RWPE1 (cell line): ENCODE measurements at regions not wholly inside any gene's neighbourhood (a gene's known extent, or its start where the extent isn't known, plus 50 kb on each side); places are given as distances from the start of the nearest gene placed in this dataset.

Experiments used
- CTCF ChIA-PET: fragments of 350-600 bp; sonication (Branson Sonifier 250); formaldehyde crosslinking; extraction: SDS; loops from one replicate; lab custom pipeline; 2021; lab: Yijun Ruan, JAX
- POLR2A ChIA-PET: fragments of 400-600 bp; formaldehyde crosslinking; extraction: SDS; loops from one replicate; lab custom pipeline; 2020; ENCODE audit warnings: antibody characterized with exemption; ENCODE audit not compliant: low non-redundant PET; lab: Yijun Ruan, JAX
- DNase-seq: peaks from one replicate; pipeline ENCODE4 v3.0.0; 2012; ENCODE audit warnings: low spot score
- H3K27ac ChIP-seq: fragments of 450-650 bp; 2 replicates; pipeline ENCODE4 v1.5.1; 2017
- CTCF ChIP-seq: fragments of 450-650 bp; conservative IDR thresholded peaks from 2 replicates; pipeline ENCODE4 v1.5.1; 2017; ENCODE audit warnings: low read depth, mild to moderate bottlenecking

GRCh38 chr4:114180481-114180880 is 201.0 kb upstream of the ARSJ start:
- 0 out of 2 replicates have a peak, but pooled peaks have one; percentile 11 for TF ChIP-seq CTCF
- DNase-seq, result no peak
- POLR2A ChIA-PET, result no interaction called here
- H3K27ac ChIP-seq, result no peak overlapping the region
- CTCF ChIA-PET, result interaction anchor here (1.2 kb wide), 1 partner anchor 228 kb away, joined by 4 read pairs; no protein-coding TSS in a partner anchor

DNA sequence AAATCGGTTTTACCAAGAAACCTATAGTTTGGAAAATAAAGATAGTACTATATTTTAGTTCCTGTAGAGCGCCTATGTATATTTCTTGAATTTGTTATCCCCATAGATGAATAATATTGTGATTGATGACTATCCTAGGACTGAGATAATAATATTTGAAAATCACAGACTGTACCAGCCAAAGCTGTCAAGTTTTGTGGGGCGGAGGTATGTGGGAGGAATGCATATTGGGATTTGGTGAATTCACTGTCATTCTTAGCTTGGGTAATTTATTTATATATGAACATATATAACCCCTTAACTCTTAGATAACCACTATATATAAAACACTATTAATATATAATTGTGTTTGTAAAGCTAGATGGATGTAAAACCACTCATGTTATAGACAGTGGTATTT is 205.5 kb upstream of the ARSJ start:
- no peak for DNase-seq
- no peak for TF ChIP-seq CTCF

GRCh38 chr4:114187592-114187991 is 208.1 kb upstream of the ARSJ start:
- no peak overlapping the region for H3K27ac ChIP-seq
- ChIA-PET CTCF (interaction anchor here (0.6 kb wide), 2 partner anchors 10 to 235 kb away, joined by 3 to 5 read pairs; no protein-coding TSS in a partner anchor), POLR2A (no interaction called here)
- TF ChIP-seq CTCF, result no peak
- DNase-seq, result no peak

More for the DNA sequence above, 205.5 kb upstream of the ARSJ start:
- no peak overlapping the region for H3K27ac ChIP-seq
- ChIA-PET POLR2A (no interaction called here), CTCF (no interaction called here)

- no peak for DNase-seq
- no peak for TF ChIP-seq CTCF
- POLR2A ChIA-PET, result no interaction called here
- H3K27ac ChIP-seq, result no peak overlapping the region
- CTCF ChIA-PET, result no interaction called here
Observed at GRCh38 chr4:114191496-114191895, 212.0 kb upstream of the ARSJ start.

DNA sequence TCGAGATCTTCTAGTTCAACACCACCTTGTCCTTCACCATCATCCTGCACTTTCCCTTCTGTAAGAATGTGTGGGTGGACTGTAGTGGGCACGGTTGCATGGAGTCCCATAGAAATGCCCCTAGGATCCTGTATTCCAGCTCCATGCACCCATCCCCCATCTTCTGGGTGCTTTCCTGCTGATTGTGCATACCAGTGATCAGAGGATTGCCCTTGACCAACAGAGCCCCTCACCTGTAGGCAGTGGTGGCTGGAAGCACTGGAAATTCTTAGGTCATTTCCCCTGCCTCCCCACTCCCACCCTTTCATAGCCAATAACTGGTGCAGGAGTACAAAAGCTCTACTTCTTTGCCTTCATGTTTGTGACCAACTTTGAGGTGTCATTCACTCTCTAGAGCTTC is 213.4 kb upstream of the ARSJ start:
- TF ChIP-seq CTCF, result no peak
- H3K27ac ChIP-seq, result no peak overlapping the region
- DNase-seq, result no peak
- CTCF ChIA-PET, result no interaction called here
- POLR2A ChIA-PET, result no interaction called here

GRCh38 chr4:114193624-114194399 is 214.4 kb upstream of the ARSJ start:
- DNase-seq, result no peak
- ChIA-PET POLR2A (no interaction called here), CTCF (no interaction called here)
- no peak for TF ChIP-seq CTCF
- no peak overlapping the region for H3K27ac ChIP-seq
